SK-N-SH (cell line): ENCODE measurements at regions not wholly inside any gene's neighbourhood (a gene's known extent, or its start where the extent isn't known, plus 50 kb on each side); places are given as distances from the start of the nearest gene placed in this dataset.

ENCODE experiments used
- CTCF ChIA-PET: fragments of 300-600, 350-600 bp; formaldehyde crosslinking; extraction: SDS; loops from one replicate; lab custom pipeline; 2021; lab: Yijun Ruan, JAX
- POLR2A ChIA-PET: fragments of 350-600 bp; sonication (Branson Sonifier 250); formaldehyde crosslinking; extraction: SDS; loops from one replicate; lab custom pipeline; 2020; ENCODE audit warnings: antibody characterized with exemption, inconsistent platforms; lab: Yijun Ruan, JAX
- DNase-seq: peaks from one replicate; pipeline ENCODE4 v3.0.0; 2012
- H2AFZ ChIP-seq: fragments of 200-600 bp; sonication (generic); 2 replicates; pipeline ENCODE4 v1.8.1; 2016; ENCODE audit warnings: antibody characterized with exemption, mild to moderate bottlenecking, low read depth
- H3F3A ChIP-seq: fragments of 200-600 bp; sonication (generic); replicated peaks from 2 replicates; pipeline ENCODE3; 2016; ENCODE audit warnings: antibody characterized with exemption, mild to moderate bottlenecking; ENCODE audit not compliant: insufficient read depth
- H3K27ac ChIP-seq, 2 experiments: fragments of 200-500 bp in 1 of 2; fragments of 200-600 bp in 1 of 2; sonication (Bioruptor generic) in 1 of 2; sonication (generic), shearing (Covaris generic) in 1 of 2; 2 replicates each; pipeline versions ENCODE4 v1.5.1 to v1.6.1; 2014 to 2016; ENCODE audit warnings: low read depth in 2 of 2, inconsistent platforms in 1 of 2, low read length in 1 of 2, mild to moderate bottlenecking in 1 of 2, mixed read lengths in 1 of 2
- H3K27me3 ChIP-seq: fragments of 200-600 bp; sonication (generic), shearing (Covaris generic); 2 replicates; pipeline ENCODE4 v1.6.1; 2016; ENCODE audit warnings: mixed run types; ENCODE audit not compliant: insufficient read depth
- H3K36me3 ChIP-seq, 2 experiments: fragments of 200-500 bp in 1 of 2; fragments of 200-600 bp in 1 of 2; sonication (Bioruptor generic) in 1 of 2; sonication (generic) in 1 of 2; replicated peaks in 1 of 2; 2 replicates each; pipeline versions ENCODE3 to v1.5.1; 2014 to 2016; ENCODE audit warnings: low read length in 1 of 2, mild to moderate bottlenecking in 1 of 2; ENCODE audit not compliant: insufficient read depth in 2 of 2, control insufficient read depth in 1 of 2
- H3K4me1 ChIP-seq, 2 experiments: fragments of 200-500 bp in 1 of 2; fragments of 200-600 bp in 1 of 2; sonication (Bioruptor generic) in 1 of 2; sonication (generic), shearing (Covaris generic) in 1 of 2; 2 replicates each; pipeline versions ENCODE4 v1.5.1 to v1.6.1; 2014 to 2016; ENCODE audit warnings: low read depth in 1 of 2, low read length in 1 of 2, mixed run types in 1 of 2; ENCODE audit not compliant: insufficient read depth in 2 of 2, control insufficient read depth in 1 of 2
- H3K4me2 ChIP-seq: fragments of 200-600 bp; sonication (generic), shearing (Covaris generic); 2 replicates; pipeline ENCODE4 v1.6.1; 2017; ENCODE audit warnings: mixed run types
- H3K4me3 ChIP-seq, 2 experiments: fragments of 200-500 bp in 1 of 2; fragments of 200-600 bp in 1 of 2; sonication (Bioruptor generic) in 1 of 2; sonication (generic), shearing (Covaris generic) in 1 of 2; 2 replicates each; pipeline versions ENCODE4 v1.5.1 to v1.8.1; 2014 to 2016; ENCODE audit warnings: low read depth in 2 of 2, inconsistent platforms in 1 of 2, low read length in 1 of 2, mild to moderate bottlenecking in 1 of 2, mixed read lengths in 1 of 2, moderate library complexity in 1 of 2
- H3K79me2 ChIP-seq: fragments of 200-600 bp; sonication (generic); 2 replicates; pipeline ENCODE4 v1.8.1; 2017; ENCODE audit warnings: mild to moderate bottlenecking; ENCODE audit not compliant: insufficient read depth
- H3K9ac ChIP-seq: fragments of 200-600 bp; sonication (generic); 2 replicates; pipeline ENCODE4 v1.6.1; 2017; ENCODE audit warnings: mixed run types
- H3K9me2 ChIP-seq: fragments of 200-600 bp; sonication (generic); 2 replicates; pipeline ENCODE4 v1.6.1; 2017; ENCODE audit warnings: mixed run types
- H3K9me3 ChIP-seq: fragments of 200-600 bp; sonication (generic); 2 replicates; pipeline ENCODE4 v1.6.1; 2017; ENCODE audit warnings: mixed run types, mild to moderate bottlenecking, moderate library complexity
- H4K20me1 ChIP-seq: fragments of 200-600 bp; sonication (generic); 2 replicates; pipeline ENCODE4 v1.6.1; 2017; ENCODE audit warnings: mild to moderate bottlenecking, mixed run types; ENCODE audit not compliant: insufficient read depth
- CHD2 ChIP-seq: fragments of 150-350 bp; IDR thresholded peaks from 2 replicates; pipeline ENCODE4 v1.6.1; 2018; ENCODE audit warnings: low read length; ENCODE audit not compliant: partially characterized antibody
- EP300 ChIP-seq, 2 experiments: IDR thresholded peaks; 2 replicates each; pipeline versions ENCODE4 v1.4.0 to v1.6.1; 2012; ENCODE audit warnings: borderline replicate concordance in 1 of 2, low read depth in 1 of 2, low read length in 1 of 2
- EZH2phosphoT487 ChIP-seq: fragments of 200-600 bp; sonication (generic); IDR thresholded peaks from 2 replicates; pipeline ENCODE4 v1.6.1; 2017; ENCODE audit warnings: low read depth, mixed run types, mild to moderate bottlenecking, antibody characterized with exemption, moderate library complexity, borderline replicate concordance
- FOSL2 ChIP-seq: IDR thresholded peaks from 2 replicates; pipeline ENCODE4 v1.4.0; 2012; ENCODE audit warnings: low read depth, mild to moderate bottlenecking, moderate library complexity, borderline replicate concordance
- MEF2A ChIP-seq: IDR thresholded peaks from 2 replicates; pipeline ENCODE4 v1.4.0; 2012; ENCODE audit warnings: low read depth, borderline replicate concordance
- MXI1 ChIP-seq: IDR thresholded peaks from 2 replicates; pipeline ENCODE4 v1.6.1; 2012; ENCODE audit warnings: mild to moderate bottlenecking, low read depth, low read length, improper control_type of control experiment
- NFIC ChIP-seq: IDR thresholded peaks from 2 replicates; pipeline ENCODE4 v1.4.0; 2012; ENCODE audit warnings: borderline replicate concordance
- POLR2AphosphoS5 ChIP-seq: IDR thresholded peaks from 2 replicates; pipeline ENCODE4 v1.6.1; 2012; ENCODE audit warnings: low read depth, low read length
- RCOR1 ChIP-seq: fragments of 150-350 bp; IDR thresholded peaks from 2 replicates; pipeline ENCODE4 v1.6.1; 2017; ENCODE audit warnings: antibody characterized with exemption, low read length
- RFX5 ChIP-seq: IDR thresholded peaks from 2 replicates; pipeline ENCODE4 v1.6.1; 2012; ENCODE audit warnings: mild to moderate bottlenecking, improper control_type of control experiment, low read length
- RXRA ChIP-seq: IDR thresholded peaks from 2 replicates; pipeline ENCODE4 v1.4.0; 2012; ENCODE audit warnings: low read depth, mild to moderate bottlenecking, borderline replicate concordance
- SIN3A ChIP-seq: IDR thresholded peaks from 2 replicates; pipeline ENCODE4 v1.6.1; 2012; ENCODE audit warnings: low read depth, mild to moderate bottlenecking, low read length, moderate library complexity, borderline replicate concordance
- TCF12 ChIP-seq: IDR thresholded peaks from 2 replicates; pipeline ENCODE4 v1.4.0; 2012
- YY1 ChIP-seq: IDR thresholded peaks from 2 replicates; pipeline ENCODE4 v1.4.0; 2012; ENCODE audit warnings: low read depth, mild to moderate bottlenecking
- ZBTB33 ChIP-seq: IDR thresholded peaks from 2 replicates; pipeline ENCODE4 v1.4.0; 2012; ENCODE audit warnings: low read depth, borderline replicate concordance
- WGBS: methylation state at CpG from one replicate; pipeline ENCODE4 v1.1.6; 2017; ENCODE audit warnings: low lambda C conversion rate; 5-methylcytosine and 5-hydroxymethylcytosine counted together
- TF ChIP-seq, protein P1 (sequence below): fragments of 150-350 bp; IDR thresholded peaks from 2 replicates; pipeline ENCODE4 v1.6.1; 2017; ENCODE audit warnings: antibody characterized with exemption, low read length, low read depth, borderline replicate concordance
- TF ChIP-seq, protein P2 (sequence below): IDR thresholded peaks from 2 replicates; pipeline ENCODE4 v1.6.1; 2012; ENCODE audit warnings: mild to moderate bottlenecking, low read depth, low read length, moderate library complexity
- TF ChIP-seq, protein P3 (sequence below): fragments of 150-350 bp; IDR thresholded peaks from 2 replicates; pipeline ENCODE4 v1.6.1; 2016; ENCODE audit warnings: mild to moderate bottlenecking, low read depth, low read length

DNA sequence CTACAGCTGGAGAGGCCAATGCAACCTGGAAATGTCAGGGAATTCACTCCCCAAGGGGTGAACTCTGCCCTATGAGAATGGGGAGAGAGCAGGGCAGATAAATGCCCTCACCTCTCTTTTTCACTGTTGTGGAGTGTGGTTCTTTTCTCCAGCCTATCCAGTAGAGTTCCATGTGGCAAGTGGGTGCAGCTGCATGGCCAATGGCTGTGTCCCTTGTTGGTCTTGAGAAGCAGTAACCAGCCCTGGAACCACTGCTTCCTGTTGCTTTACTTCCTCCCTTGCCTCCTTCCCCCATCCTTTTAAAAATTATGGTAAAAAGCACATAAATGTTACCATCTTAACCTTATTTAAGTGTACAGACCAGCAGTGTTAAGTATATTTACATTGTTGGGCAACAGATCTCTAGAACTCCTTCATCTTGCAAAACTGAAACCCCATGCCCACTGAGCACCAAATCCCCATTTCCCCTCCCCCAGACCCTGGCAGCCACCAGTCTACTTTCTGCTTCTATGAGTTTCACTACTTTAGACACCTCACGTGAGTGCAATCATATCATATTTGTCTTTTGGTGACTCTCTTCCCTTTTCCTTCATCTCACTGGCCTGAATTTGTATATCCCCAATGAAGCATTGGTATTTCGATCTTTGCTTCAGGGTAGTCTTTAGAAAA lies 77.0 kb upstream of the GRIP1 start:
- no peak overlapping the region for H3K4me3 ChIP-seq
- H3K9ac ChIP-seq, result no peak overlapping the region
- no peaks in the 10 kb centered on the region for H3K9me3 ChIP-seq
- H3K4me1 ChIP-seq, result no peaks in the 10 kb centered on the region
- POLR2A ChIA-PET, result no interaction called here
- H4K20me1 ChIP-seq, result no peaks in the 10 kb centered on the region
- DNase-seq, result no peak
- H3K4me2 ChIP-seq, result no peak overlapping the region
- no peak for TF ChIP-seq TCF12
- TF ChIP-seq MEF2A, result no peak
- no peak for TF ChIP-seq YY1
- TF ChIP-seq, protein P1, sequence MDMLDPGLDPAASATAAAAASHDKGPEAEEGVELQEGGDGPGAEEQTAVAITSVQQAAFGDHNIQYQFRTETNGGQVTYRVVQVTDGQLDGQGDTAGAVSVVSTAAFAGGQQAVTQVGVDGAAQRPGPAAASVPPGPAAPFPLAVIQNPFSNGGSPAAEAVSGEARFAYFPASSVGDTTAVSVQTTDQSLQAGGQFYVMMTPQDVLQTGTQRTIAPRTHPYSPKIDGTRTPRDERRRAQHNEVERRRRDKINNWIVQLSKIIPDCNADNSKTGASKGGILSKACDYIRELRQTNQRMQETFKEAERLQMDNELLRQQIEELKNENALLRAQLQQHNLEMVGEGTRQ, result no peak
- TF ChIP-seq, protein P2, sequence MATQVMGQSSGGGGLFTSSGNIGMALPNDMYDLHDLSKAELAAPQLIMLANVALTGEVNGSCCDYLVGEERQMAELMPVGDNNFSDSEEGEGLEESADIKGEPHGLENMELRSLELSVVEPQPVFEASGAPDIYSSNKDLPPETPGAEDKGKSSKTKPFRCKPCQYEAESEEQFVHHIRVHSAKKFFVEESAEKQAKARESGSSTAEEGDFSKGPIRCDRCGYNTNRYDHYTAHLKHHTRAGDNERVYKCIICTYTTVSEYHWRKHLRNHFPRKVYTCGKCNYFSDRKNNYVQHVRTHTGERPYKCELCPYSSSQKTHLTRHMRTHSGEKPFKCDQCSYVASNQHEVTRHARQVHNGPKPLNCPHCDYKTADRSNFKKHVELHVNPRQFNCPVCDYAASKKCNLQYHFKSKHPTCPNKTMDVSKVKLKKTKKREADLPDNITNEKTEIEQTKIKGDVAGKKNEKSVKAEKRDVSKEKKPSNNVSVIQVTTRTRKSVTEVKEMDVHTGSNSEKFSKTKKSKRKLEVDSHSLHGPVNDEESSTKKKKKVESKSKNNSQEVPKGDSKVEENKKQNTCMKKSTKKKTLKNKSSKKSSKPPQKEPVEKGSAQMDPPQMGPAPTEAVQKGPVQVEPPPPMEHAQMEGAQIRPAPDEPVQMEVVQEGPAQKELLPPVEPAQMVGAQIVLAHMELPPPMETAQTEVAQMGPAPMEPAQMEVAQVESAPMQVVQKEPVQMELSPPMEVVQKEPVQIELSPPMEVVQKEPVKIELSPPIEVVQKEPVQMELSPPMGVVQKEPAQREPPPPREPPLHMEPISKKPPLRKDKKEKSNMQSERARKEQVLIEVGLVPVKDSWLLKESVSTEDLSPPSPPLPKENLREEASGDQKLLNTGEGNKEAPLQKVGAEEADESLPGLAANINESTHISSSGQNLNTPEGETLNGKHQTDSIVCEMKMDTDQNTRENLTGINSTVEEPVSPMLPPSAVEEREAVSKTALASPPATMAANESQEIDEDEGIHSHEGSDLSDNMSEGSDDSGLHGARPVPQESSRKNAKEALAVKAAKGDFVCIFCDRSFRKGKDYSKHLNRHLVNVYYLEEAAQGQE, result no peak
- no peak for TF ChIP-seq EP300 (IDR thresholded peaks at IDR 0.05; ENCODE audit: borderline replicate concordance in 1 of 2, low read depth in 1 of 2, low read length in 1 of 2)
- TF ChIP-seq, all 33 proteins: peak for 0
- Histone ChIP-seq H3K9me2 (no peaks in the 10 kb centered on the region), H3K27me3 (no peaks in the 10 kb centered on the region), H3K79me2 (no peaks in the 10 kb centered on the region), H2AFZ (no peak overlapping the region), H3K27ac (no peak overlapping the region), H3F3A (no peaks in the 10 kb centered on the region), H3K36me3 (no peaks in the 10 kb centered on the region)
- WGBS, result 17% methylated on average over 2 of the region's 2 CpGs
- CTCF ChIA-PET, result no interaction called here

- Histone ChIP-seq H3K9ac (no peak overlapping the region), H3K27me3 (no peaks in the 10 kb centered on the region), H3K4me2 (no peak overlapping the region), H3K79me2 (no peaks in the 10 kb centered on the region), H3K27ac (no peak overlapping the region), H3K9me3 (no peaks in the 10 kb centered on the region), H2AFZ (no peak overlapping the region), H3K36me3 (no peaks in the 10 kb centered on the region), H3K4me1 (no peaks in the 10 kb centered on the region), H4K20me1 (no peaks in the 10 kb centered on the region), H3F3A (no peaks in the 10 kb centered on the region)
- POLR2A ChIA-PET, result no interaction called here
- no peak for DNase-seq
- 24% methylated on average over 1 of the region's 1 CpG for WGBS
- CTCF ChIA-PET, result no interaction called here
- TF ChIP-seq, protein P3, sequence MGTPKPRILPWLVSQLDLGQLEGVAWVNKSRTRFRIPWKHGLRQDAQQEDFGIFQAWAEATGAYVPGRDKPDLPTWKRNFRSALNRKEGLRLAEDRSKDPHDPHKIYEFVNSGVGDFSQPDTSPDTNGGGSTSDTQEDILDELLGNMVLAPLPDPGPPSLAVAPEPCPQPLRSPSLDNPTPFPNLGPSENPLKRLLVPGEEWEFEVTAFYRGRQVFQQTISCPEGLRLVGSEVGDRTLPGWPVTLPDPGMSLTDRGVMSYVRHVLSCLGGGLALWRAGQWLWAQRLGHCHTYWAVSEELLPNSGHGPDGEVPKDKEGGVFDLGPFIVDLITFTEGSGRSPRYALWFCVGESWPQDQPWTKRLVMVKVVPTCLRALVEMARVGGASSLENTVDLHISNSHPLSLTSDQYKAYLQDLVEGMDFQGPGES, result no peak
- TF ChIP-seq CHD2 (no peak), POLR2AphosphoS5 (no peak), MXI1 (no peak), RCOR1 (no peak), FOSL2 (no peak), NFIC (no peak), SIN3A (no peak), RFX5 (no peak), RXRA (no peak), EZH2phosphoT487 (no peak), ZBTB33 (no peak)
- TF ChIP-seq, protein P1, result no peak
- TF ChIP-seq, all 33 proteins: peak for 0
- Histone ChIP-seq H3K9me2 (no peaks in the 10 kb centered on the region), H3K4me3 (no peak overlapping the region)
Measured at GRCh38 chr12:66756631-66757030, 77.8 kb upstream of the GRIP1 start.
